GM13976 (cell line): ENCODE measurements at regions not wholly inside any gene's neighbourhood (a gene's known extent, or its start where the extent isn't known, plus 50 kb on each side); places are given as distances from the start of the nearest gene placed in this dataset.
"Not testable (repeated sequence)": the region's sequence is repeated elsewhere in the genome, so short reads cannot be mapped to it uniquely, and the experiment has no call there.

Experiments used
- DNase-seq: peaks from one replicate; pipeline ENCODE4 v3.0.0; 2012; ENCODE audit warnings: low spot score
- in situ Hi-C: fragments of 300-500 bp; cut with MboI; formaldehyde crosslinking; loops from one replicate; pipeline ENCODE4 v1.12.0; 2022; ENCODE audit warnings: low sequenced_read_pairs, mixed read lengths, inconsistent platforms; ENCODE audit not compliant: unreplicated experiment
- TF ChIP-seq, protein P1 (sequence below): IDR thresholded peaks from 2 replicates; pipeline ENCODE4 v1.5.1; 2012; ENCODE audit warnings: borderline replicate concordance, mild to moderate bottlenecking; ENCODE audit not compliant: insufficient read depth; ENCODE audit errors: extremely low read depth, missing control alignments, control extremely low read depth

DNA sequence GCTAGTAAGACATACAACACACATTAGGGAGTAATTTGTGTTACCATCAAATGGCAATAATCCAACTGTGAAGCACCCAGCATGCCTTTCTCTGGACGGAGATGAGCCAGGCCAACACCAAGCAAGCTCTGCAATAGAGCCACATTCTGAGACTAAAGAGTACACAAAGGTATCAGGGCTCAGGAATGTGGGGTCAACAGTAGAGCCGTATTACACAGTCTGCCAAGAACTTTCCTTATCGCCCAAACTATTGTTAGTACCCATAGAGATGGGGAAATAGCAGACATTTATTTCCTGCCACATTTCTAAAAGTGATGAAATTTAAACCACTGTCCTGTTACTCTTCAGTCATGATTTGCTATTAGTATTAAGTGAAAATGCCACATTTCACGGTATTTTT lies 113.7 kb downstream of the BMP4 start:
- TF ChIP-seq, protein P1, sequence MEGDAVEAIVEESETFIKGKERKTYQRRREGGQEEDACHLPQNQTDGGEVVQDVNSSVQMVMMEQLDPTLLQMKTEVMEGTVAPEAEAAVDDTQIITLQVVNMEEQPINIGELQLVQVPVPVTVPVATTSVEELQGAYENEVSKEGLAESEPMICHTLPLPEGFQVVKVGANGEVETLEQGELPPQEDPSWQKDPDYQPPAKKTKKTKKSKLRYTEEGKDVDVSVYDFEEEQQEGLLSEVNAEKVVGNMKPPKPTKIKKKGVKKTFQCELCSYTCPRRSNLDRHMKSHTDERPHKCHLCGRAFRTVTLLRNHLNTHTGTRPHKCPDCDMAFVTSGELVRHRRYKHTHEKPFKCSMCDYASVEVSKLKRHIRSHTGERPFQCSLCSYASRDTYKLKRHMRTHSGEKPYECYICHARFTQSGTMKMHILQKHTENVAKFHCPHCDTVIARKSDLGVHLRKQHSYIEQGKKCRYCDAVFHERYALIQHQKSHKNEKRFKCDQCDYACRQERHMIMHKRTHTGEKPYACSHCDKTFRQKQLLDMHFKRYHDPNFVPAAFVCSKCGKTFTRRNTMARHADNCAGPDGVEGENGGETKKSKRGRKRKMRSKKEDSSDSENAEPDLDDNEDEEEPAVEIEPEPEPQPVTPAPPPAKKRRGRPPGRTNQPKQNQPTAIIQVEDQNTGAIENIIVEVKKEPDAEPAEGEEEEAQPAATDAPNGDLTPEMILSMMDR = no peak
- in situ Hi-C loops = no loop called here
- DNase-seq = no peak

DNA sequence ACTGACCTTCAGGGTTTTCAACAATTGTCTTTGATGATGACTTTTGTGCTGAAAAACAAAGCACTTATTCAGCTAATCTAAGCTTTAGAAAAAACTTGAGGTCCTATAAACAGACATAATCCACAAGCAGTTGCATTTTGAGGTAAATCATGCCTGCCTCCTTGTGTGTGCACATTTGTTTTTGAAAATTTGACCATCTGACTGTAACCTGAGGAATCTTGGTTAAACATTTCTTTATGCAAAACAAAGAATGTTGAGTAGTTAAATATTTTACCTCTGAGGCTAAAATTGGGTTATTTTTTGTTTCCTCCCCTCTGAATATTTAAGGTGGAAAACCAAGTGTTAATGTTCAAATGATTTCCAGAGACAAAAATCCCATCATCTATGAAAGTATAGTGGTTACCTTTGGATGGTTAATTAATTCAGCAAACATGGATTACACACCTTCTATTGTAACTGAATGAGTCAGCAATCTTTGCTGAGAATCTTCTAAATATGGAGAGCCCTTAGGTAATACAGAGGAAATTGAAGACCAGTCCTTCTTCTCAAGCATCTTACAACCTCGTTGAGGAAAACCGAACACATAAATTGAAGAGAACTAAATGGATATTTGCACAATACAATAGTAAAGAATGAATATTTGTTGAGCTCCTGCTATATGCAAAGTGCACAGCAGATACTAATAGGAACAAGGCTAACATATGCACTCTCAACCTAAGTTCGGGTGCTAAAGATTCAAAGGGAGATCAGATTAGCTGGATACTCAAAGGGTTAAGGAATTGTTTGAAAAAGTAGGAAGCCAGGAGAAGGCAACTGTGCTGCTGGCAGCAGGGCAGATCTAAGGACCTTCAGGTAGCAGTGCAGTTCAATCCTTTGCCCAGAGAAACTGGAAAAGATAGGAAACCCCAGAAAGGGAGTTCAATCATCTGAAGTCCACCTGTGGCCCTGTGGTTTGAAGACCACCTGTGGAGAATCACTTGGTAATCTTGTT lies 115.2 kb downstream of the BMP4 start:
- TF ChIP-seq, protein P1 = no peak
- DNase-seq = no peak
- in situ Hi-C loops = no loop called here

DNA sequence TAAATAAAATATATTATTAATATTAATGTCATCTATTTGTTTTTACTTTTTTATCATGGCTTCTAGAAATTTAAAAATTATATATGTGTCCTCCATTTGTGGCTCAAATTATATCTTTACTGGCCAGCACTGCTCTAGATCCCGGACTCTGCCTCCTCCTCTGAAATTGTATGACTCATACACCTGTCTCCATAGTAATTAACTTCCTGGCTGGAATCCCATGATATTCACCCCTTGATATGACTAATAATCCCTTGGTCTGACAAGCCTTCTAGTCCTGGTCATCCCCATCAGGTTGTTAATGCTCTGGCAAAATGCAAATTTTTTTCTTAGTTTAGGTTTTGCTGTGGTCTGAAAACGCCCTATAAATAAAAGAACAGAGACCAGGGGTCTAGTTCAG lies 116.2 kb downstream of the BMP4 start:
- TF ChIP-seq, protein P1 = no peak
- DNase-seq = no peak
- in situ Hi-C loops = no loop called here

GRCh38 chr14:53838374-53838773 lies 118.3 kb downstream of the BMP4 start:
- in situ Hi-C loops = no loop called here
- DNase-seq = no peak
- TF ChIP-seq, protein P1 = no peak

GRCh38 chr14:53837656-53838055 lies 119.0 kb downstream of the BMP4 start:
- in situ Hi-C loops, DNase-seq: not testable (repeated sequence)

DNA sequence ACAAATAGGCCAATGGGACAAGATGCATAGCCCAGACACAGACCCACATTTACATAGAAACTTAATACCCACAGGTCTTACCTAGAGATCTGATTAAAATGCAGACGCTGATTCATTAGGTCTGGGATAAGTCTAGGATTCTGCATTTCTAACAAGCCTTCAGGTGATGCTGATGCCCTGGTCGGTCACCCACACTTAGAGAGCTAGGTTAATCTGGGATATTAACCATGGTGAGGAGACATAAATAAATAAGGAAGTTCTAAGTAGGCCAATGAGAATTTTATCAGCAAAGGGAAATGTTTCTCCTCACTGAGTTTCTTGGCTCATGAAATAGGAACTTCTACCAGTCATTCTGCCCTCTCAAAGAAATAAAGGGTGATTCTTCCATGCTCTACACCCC lies 120.1 kb downstream of the BMP4 start:
- DNase-seq = no peak
- TF ChIP-seq, protein P1 = no peak
- in situ Hi-C loops = no loop called here

GRCh38 chr14:53828820-53829219 lies 127.8 kb downstream of the BMP4 start:
- DNase-seq = no peak
- in situ Hi-C loops = no loop called here
- TF ChIP-seq, protein P1 = no peak
